ENCODE measurements at regions not wholly inside any gene's neighbourhood (a gene's known extent, or its start where the extent isn't known, plus 50 kb on each side); places are given as distances from the start of the nearest gene placed in this dataset.
A peak's percentile ranks its signal among the peaks of the same experiment; 100 is the strongest.

GRCh38 chr6:166009385-166010031, 158.1 kb downstream of the TBXT start:
- Histone ChIP-seq H3K4me1 (ENCODE audit: control insufficient read depth, insufficient read depth, low read length) (peaks cover 15% of the 10 kb centered on the region; the same call in 1 of the 2 replicates), H3K4me3 (ENCODE audit: low read depth, low read length) (no peak overlapping the region), H3K27ac (ENCODE audit: low read depth, low read length) (no peak overlapping the region), H3K27me3 (ENCODE audit: control insufficient read depth, insufficient read depth, low read length) (peaks cover 75% of the 10 kb centered on the region), H3K9ac (ENCODE audit: low read depth, low read length) (no peak overlapping the region), H3K9me3 (ENCODE audit: control insufficient read depth, insufficient read depth, low read length) (no peaks in the 10 kb centered on the region), H3K36me3 (ENCODE audit: control insufficient read depth, insufficient read depth, low read length) (no peaks in the 10 kb centered on the region)

- peak overlapping the region; percentile 55 for H3K4me3 ChIP-seq (ENCODE audit: low read depth, low read length)
- no peaks in the 10 kb centered on the region for H3K36me3 ChIP-seq (ENCODE audit: control insufficient read depth, insufficient read depth, low read length)
- H3K27ac ChIP-seq (ENCODE audit: low read depth, low read length) = no peak overlapping the region
- no peak overlapping the region for H3K9ac ChIP-seq (ENCODE audit: low read depth, low read length)
- peaks cover 15% of the 10 kb centered on the region; the same call in 1 of the 2 replicates for H3K4me1 ChIP-seq (ENCODE audit: control insufficient read depth, insufficient read depth, low read length)
- H3K9me3 ChIP-seq (ENCODE audit: control insufficient read depth, insufficient read depth, low read length) = no peaks in the 10 kb centered on the region
- peaks cover 83% of the 10 kb centered on the region for H3K27me3 ChIP-seq (ENCODE audit: control insufficient read depth, insufficient read depth, low read length)
Measured at GRCh38 chr6:166008441-166009369, 158.9 kb downstream of the TBXT start.

- Histone ChIP-seq H3K27ac (ENCODE audit: low read depth, low read length) (no peak overlapping the region), H3K36me3 (ENCODE audit: control insufficient read depth, insufficient read depth, low read length) (no peaks in the 10 kb centered on the region), H3K27me3 (ENCODE audit: control insufficient read depth, insufficient read depth, low read length) (peaks cover 94% of the 10 kb centered on the region), H3K4me1 (ENCODE audit: control insufficient read depth, insufficient read depth, low read length) (peaks cover 17% of the 10 kb centered on the region; the same call in 1 of the 2 replicates), H3K4me3 (ENCODE audit: low read depth, low read length) (peak overlapping the region; percentile 55), H3K9ac (ENCODE audit: low read depth, low read length) (no peak overlapping the region), H3K9me3 (ENCODE audit: control insufficient read depth, insufficient read depth, low read length) (no peaks in the 10 kb centered on the region)
Measured at GRCh38 chr6:166007349-166008263, 160.0 kb downstream of the TBXT start.

- Histone ChIP-seq H3K9me3 (ENCODE audit: control insufficient read depth, insufficient read depth, low read length) (no peaks in the 10 kb centered on the region), H3K36me3 (ENCODE audit: control insufficient read depth, insufficient read depth, low read length) (no peaks in the 10 kb centered on the region), H3K9ac (ENCODE audit: low read depth, low read length) (no peak overlapping the region), H3K4me3 (ENCODE audit: low read depth, low read length) (no peak overlapping the region), H3K27me3 (ENCODE audit: control insufficient read depth, insufficient read depth, low read length) (peaks cover 95% of the 10 kb centered on the region), H3K4me1 (ENCODE audit: control insufficient read depth, insufficient read depth, low read length) (peaks cover 17% of the 10 kb centered on the region; the same call in 1 of the 2 replicates), H3K27ac (ENCODE audit: low read depth, low read length) (no peak overlapping the region)
Measured at GRCh38 chr6:166006900-166007301, 160.8 kb downstream of the TBXT start.

GRCh38 chr6:166005944-166006899, 161.4 kb downstream of the TBXT start:
- H3K4me3 ChIP-seq (ENCODE audit: low read depth, low read length) = peak overlapping the region; percentile 31
- H3K4me1 ChIP-seq (ENCODE audit: control insufficient read depth, insufficient read depth, low read length) = peaks cover 17% of the 10 kb centered on the region; the same call in 1 of the 2 replicates
- H3K9ac ChIP-seq (ENCODE audit: low read depth, low read length) = no peak overlapping the region
- no peaks in the 10 kb centered on the region for H3K36me3 ChIP-seq (ENCODE audit: control insufficient read depth, insufficient read depth, low read length)
- peaks cover 98% of the 10 kb centered on the region for H3K27me3 ChIP-seq (ENCODE audit: control insufficient read depth, insufficient read depth, low read length)
- H3K27ac ChIP-seq (ENCODE audit: low read depth, low read length) = no peak overlapping the region
- H3K9me3 ChIP-seq (ENCODE audit: control insufficient read depth, insufficient read depth, low read length) = no peaks in the 10 kb centered on the region

GRCh38 chr6:166005401-166005943, 162.2 kb downstream of the TBXT start:
- peak overlapping the region; percentile 27; the same call in 1 of the 2 replicates for H3K4me3 ChIP-seq (ENCODE audit: low read depth, low read length)
- H3K4me1 ChIP-seq (ENCODE audit: control insufficient read depth, insufficient read depth, low read length) = peaks cover 17% of the 10 kb centered on the region; the same call in 1 of the 2 replicates
- peaks cover 92% of the 10 kb centered on the region for H3K27me3 ChIP-seq (ENCODE audit: control insufficient read depth, insufficient read depth, low read length)
- H3K9ac ChIP-seq (ENCODE audit: low read depth, low read length) = no peak overlapping the region
- H3K9me3 ChIP-seq (ENCODE audit: control insufficient read depth, insufficient read depth, low read length) = no peaks in the 10 kb centered on the region
- H3K36me3 ChIP-seq (ENCODE audit: control insufficient read depth, insufficient read depth, low read length) = no peaks in the 10 kb centered on the region
- no peak overlapping the region for H3K27ac ChIP-seq (ENCODE audit: low read depth, low read length)

- H3K27me3 ChIP-seq (ENCODE audit: control insufficient read depth, insufficient read depth, low read length) = peaks cover 86% of the 10 kb centered on the region
- H3K9me3 ChIP-seq (ENCODE audit: control insufficient read depth, insufficient read depth, low read length) = no peaks in the 10 kb centered on the region
- no peak overlapping the region for H3K4me3 ChIP-seq (ENCODE audit: low read depth, low read length)
- no peak overlapping the region for H3K27ac ChIP-seq (ENCODE audit: low read depth, low read length)
- H3K4me1 ChIP-seq (ENCODE audit: control insufficient read depth, insufficient read depth, low read length) = peaks cover 17% of the 10 kb centered on the region; the same call in 1 of the 2 replicates
- H3K36me3 ChIP-seq (ENCODE audit: control insufficient read depth, insufficient read depth, low read length) = no peaks in the 10 kb centered on the region
- no peak overlapping the region for H3K9ac ChIP-seq (ENCODE audit: low read depth, low read length)
Measured at GRCh38 chr6:166004876-166005275, 162.8 kb downstream of the TBXT start.

GRCh38 chr6:166004471-166004870, 163.2 kb downstream of the TBXT start:
- H3K9ac ChIP-seq (ENCODE audit: low read depth, low read length) = no peak overlapping the region
- H3K9me3 ChIP-seq (ENCODE audit: control insufficient read depth, insufficient read depth, low read length) = no peaks in the 10 kb centered on the region
- peaks cover 82% of the 10 kb centered on the region for H3K27me3 ChIP-seq (ENCODE audit: control insufficient read depth, insufficient read depth, low read length)
- H3K36me3 ChIP-seq (ENCODE audit: control insufficient read depth, insufficient read depth, low read length) = no peaks in the 10 kb centered on the region
- peaks cover 17% of the 10 kb centered on the region; the same call in 1 of the 2 replicates for H3K4me1 ChIP-seq (ENCODE audit: control insufficient read depth, insufficient read depth, low read length)
- no peak overlapping the region for H3K27ac ChIP-seq (ENCODE audit: low read depth, low read length)
- no peak overlapping the region for H3K4me3 ChIP-seq (ENCODE audit: low read depth, low read length)

GRCh38 chr6:166003569-166003968, 164.1 kb downstream of the TBXT start:
- Histone ChIP-seq H3K36me3 (ENCODE audit: control insufficient read depth, insufficient read depth, low read length) (no peaks in the 10 kb centered on the region), H3K9ac (ENCODE audit: low read depth, low read length) (no peak overlapping the region), H3K27me3 (ENCODE audit: control insufficient read depth, insufficient read depth, low read length) (peaks cover 73% of the 10 kb centered on the region), H3K4me3 (ENCODE audit: low read depth, low read length) (no peak overlapping the region), H3K9me3 (ENCODE audit: control insufficient read depth, insufficient read depth, low read length) (no peaks in the 10 kb centered on the region), H3K27ac (ENCODE audit: low read depth, low read length) (no peak overlapping the region), H3K4me1 (ENCODE audit: control insufficient read depth, insufficient read depth, low read length) (peaks cover 12% of the 10 kb centered on the region; the same call in 1 of the 2 replicates)
